RWPE2 (cell line): ENCODE measurements at regions not wholly inside any gene's neighbourhood (a gene's known extent, or its start where the extent isn't known, plus 50 kb on each side); places are given as distances from the start of the nearest gene placed in this dataset.

Experiments
- ATAC-seq: fragments of 200-7000 bp; cut with Tn5 transposase; 3 replicates; pipeline ENCODE4 v1.9.1; 2021; ENCODE audit warnings: low read depth
- DNase-seq: peaks from one replicate; pipeline ENCODE4 v3.0.0-alpha.2; 2020; ENCODE audit warnings: low spot score
- H3K27ac ChIP-seq: fragments of 450-650 bp; 2 replicates; pipeline ENCODE4 v1.5.1; 2017; ENCODE audit warnings: mild to moderate bottlenecking; ENCODE audit not compliant: poor library complexity, severe bottlenecking
- H3K27me3 ChIP-seq: fragments of 250-450 bp; sonication (Bioruptor Pico); 2 replicates; pipeline ENCODE4 v1.5.1; 2021; ENCODE audit warnings: mild to moderate bottlenecking, moderate library complexity; ENCODE audit not compliant: insufficient read depth, poor library complexity, severe bottlenecking
- H3K36me3 ChIP-seq: fragments of 250-450 bp; sonication (Bioruptor Pico); 2 replicates; pipeline ENCODE4 v1.5.1; 2020; ENCODE audit warnings: low read depth, mild to moderate bottlenecking, moderate library complexity
- H3K4me1 ChIP-seq: fragments of 250-450 bp; sonication (Bioruptor Pico); 2 replicates; pipeline ENCODE4 v1.5.1; 2021; ENCODE audit warnings: mild to moderate bottlenecking, moderate library complexity; ENCODE audit not compliant: insufficient read depth, poor library complexity, severe bottlenecking
- H3K4me3 ChIP-seq: fragments of 250-450 bp; sonication (Bioruptor Pico); 2 replicates; pipeline ENCODE4 v1.5.1; 2021; ENCODE audit warnings: mild to moderate bottlenecking, moderate library complexity; ENCODE audit not compliant: severe bottlenecking
- H3K9me3 ChIP-seq: fragments of 250-450 bp; sonication (Bioruptor Pico); 2 replicates; pipeline ENCODE4 v1.5.1; 2021; ENCODE audit warnings: mild to moderate bottlenecking, moderate library complexity; ENCODE audit not compliant: severe bottlenecking
- CTCF ChIP-seq: fragments of 450-650 bp; IDR thresholded peaks from one replicate; pipeline ENCODE4 v1.5.1; 2017; ENCODE audit warnings: mild to moderate bottlenecking, moderate library complexity; ENCODE audit not compliant: poor library complexity, severe bottlenecking

DNA sequence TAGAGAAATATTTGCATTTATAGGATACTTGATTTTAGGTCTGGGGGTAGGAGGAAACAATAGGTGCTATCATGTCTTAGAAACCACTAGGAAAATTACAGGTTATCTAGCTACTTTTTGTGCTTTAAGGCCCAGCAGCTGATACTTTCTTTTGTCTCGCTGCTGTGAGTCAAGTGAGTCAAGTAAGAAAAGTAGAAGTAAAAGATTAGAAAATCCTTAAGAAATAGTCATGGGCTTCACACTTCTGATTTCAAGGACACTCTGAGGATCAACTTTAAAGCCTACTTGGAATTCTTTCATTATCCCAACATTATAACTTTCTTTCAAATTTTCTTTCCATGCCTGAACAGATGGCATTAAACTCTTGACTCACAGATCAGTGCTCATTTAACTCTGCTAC lies 95.2 kb upstream of the RBMS3 start:
- TF ChIP-seq CTCF = no peak
- DNase-seq = no peak

GRCh38 chr3:29186131-29186599 lies 94.7 kb upstream of the RBMS3 start:
- H3K27ac ChIP-seq = peak overlapping the region; percentile 98
- DNase-seq = no peak
- no peak overlapping the region for H3K4me3 ChIP-seq
- peak; percentile 54 for ATAC-seq
- H3K4me1 ChIP-seq = peaks cover 44% of the 10 kb centered on the region
- no peaks in the 10 kb centered on the region for H3K27me3 ChIP-seq
- H3K9me3 ChIP-seq = no peaks in the 10 kb centered on the region
- TF ChIP-seq CTCF = no peak
- H3K36me3 ChIP-seq = no peaks in the 10 kb centered on the region; the same call in 1 of the 2 replicates

More for the DNA sequence above, 95.2 kb upstream of the RBMS3 start:
- Histone ChIP-seq H3K4me3 (no peak overlapping the region), H3K4me1 (peaks cover 44% of the 10 kb centered on the region), H3K36me3 (no peaks in the 10 kb centered on the region; the same call in 1 of the 2 replicates), H3K9me3 (no peaks in the 10 kb centered on the region), H3K27ac (peak overlapping the region; percentile 98), H3K27me3 (no peaks in the 10 kb centered on the region)
- ATAC-seq = no peak

DNA sequence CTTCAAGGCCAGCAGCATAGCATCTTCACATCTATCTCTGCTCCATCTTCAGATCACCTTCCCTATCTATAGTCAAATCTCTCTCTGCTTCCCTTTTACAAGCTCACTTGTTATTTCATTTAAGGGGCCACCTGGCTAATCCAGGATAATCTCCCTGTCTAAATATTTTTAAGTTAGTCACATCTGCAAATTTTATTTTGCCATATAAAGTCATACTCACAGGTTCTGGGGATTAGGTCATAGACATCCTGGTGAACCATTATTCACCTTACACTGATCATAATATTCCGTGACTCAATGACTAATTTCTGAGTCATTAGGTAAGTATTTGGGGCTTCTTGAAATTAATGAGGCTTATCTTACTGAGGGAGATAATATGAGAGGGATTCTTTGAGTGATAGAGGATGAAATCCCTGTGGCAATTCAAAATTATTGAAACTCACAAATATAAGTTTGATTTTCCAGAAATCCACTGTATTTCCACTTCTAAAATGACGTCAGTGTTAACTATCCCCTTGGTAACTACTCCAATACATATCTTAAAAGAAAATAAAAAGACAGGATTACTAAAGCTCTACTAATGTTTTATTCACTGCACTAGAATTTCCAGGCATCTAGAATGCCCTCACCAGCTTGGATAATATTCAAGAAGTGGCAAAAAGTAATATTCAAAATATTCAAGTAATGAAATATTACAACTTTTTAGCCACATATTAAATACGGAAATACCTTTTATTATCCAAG lies 93.7 kb upstream of the RBMS3 start:
- Histone ChIP-seq H3K9me3 (no peaks in the 10 kb centered on the region), H3K27ac (peak overlapping the region; percentile 98), H3K36me3 (no peaks in the 10 kb centered on the region; the same call in 1 of the 2 replicates), H3K27me3 (no peaks in the 10 kb centered on the region), H3K4me1 (peaks cover 44% of the 10 kb centered on the region), H3K4me3 (no peak overlapping the region)
- DNase-seq (no peak), ATAC-seq (peak; percentile 84)
- no peak for TF ChIP-seq CTCF

DNA sequence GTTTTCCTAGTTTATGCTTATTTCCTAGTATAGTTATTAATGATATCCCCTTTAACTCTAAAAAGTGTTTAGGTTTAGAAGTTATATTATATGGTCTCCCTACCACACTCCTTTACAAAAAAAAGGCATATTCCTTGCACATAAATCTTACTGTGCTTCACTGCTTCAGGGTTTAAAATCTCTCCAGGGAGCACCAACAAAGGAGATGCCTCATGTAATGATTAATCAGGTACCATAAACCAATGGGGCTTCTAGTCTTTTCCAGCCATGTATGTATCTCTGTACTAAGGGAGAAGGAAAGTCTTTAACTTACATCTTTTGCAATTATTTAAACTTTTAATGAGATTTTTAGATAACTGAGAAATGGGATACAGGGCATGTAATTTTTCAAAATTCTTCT lies 91.5 kb upstream of the RBMS3 start:
- ATAC-seq (no peak), DNase-seq (no peak)
- Histone ChIP-seq H3K9me3 (peaks cover 7% of the 10 kb centered on the region), H3K4me1 (peaks cover 31% of the 10 kb centered on the region), H3K36me3 (no peaks in the 10 kb centered on the region; the same call in 1 of the 2 replicates), H3K4me3 (no peak overlapping the region), H3K27me3 (no peaks in the 10 kb centered on the region), H3K27ac (peak overlapping the region; percentile 98)
- no peak for TF ChIP-seq CTCF

GRCh38 chr3:29194139-29194538 lies 86.7 kb upstream of the RBMS3 start:
- TF ChIP-seq CTCF = no peak
- DNase-seq = no peak
- ATAC-seq = no peak
- Histone ChIP-seq H3K27ac (peak overlapping the region; percentile 24), H3K4me1 (peaks cover 4% of the 10 kb centered on the region), H3K4me3 (no peak overlapping the region), H3K9me3 (peaks cover 11% of the 10 kb centered on the region), H3K36me3 (no peaks in the 10 kb centered on the region), H3K27me3 (no peaks in the 10 kb centered on the region)
